MCF 10A (cell line): ENCODE measurements at regions not wholly inside any gene's neighbourhood (a gene's known extent, or its start where the extent isn't known, plus 50 kb on each side); places are given as distances from the start of the nearest gene placed in this dataset.

Experiments
- BruUV-seq: library from RNA; stranded (reverse); fragments of 400-500 nt; replicated peaks from 2 replicates; lab custom pipeline; 2021; lab: Mats Ljungman, UMichigan
- CTCF ChIA-PET: fragments of 300-600 bp; sonication (Branson Sonifier 250); formaldehyde crosslinking; extraction: SDS; loops from one replicate; lab custom pipeline; 2021; ENCODE audit warnings: antibody characterized with exemption, inconsistent platforms; lab: Yijun Ruan, JAX
- POLR2A ChIA-PET: fragments of 300-600, 350-650 bp; sonication (Branson Sonifier 250); formaldehyde crosslinking; extraction: SDS; loops from one replicate; lab custom pipeline; 2020; ENCODE audit warnings: antibody characterized with exemption, inconsistent platforms; lab: Yijun Ruan, JAX
- DNase-seq: peaks from one replicate; pipeline ENCODE4 v3.0.0-alpha.2; 2018; ENCODE audit not compliant: unreplicated experiment
- H3K27ac Mint-ChIP-seq: one replicate; pipeline ENCODE4 v1.8.0; 2022; ENCODE audit warnings: mild to moderate bottlenecking, low read depth, mixed read lengths; ENCODE audit not compliant: unreplicated experiment
- H3K27me3 Mint-ChIP-seq: one replicate; pipeline ENCODE4 v1.8.0; 2022; ENCODE audit warnings: mixed read lengths; ENCODE audit not compliant: insufficient read depth, unreplicated experiment
- H3K36me3 Mint-ChIP-seq: one replicate; pipeline ENCODE4 v1.8.0; 2022; ENCODE audit warnings: mild to moderate bottlenecking, moderate library complexity, mixed read lengths; ENCODE audit not compliant: insufficient read depth, unreplicated experiment
- H3K4me1 Mint-ChIP-seq: one replicate; pipeline ENCODE4 v1.8.0; 2022; ENCODE audit warnings: mixed read lengths; ENCODE audit not compliant: insufficient read depth, unreplicated experiment
- H3K4me3 Mint-ChIP-seq: one replicate; pipeline ENCODE4 v1.8.0; 2022; ENCODE audit warnings: mild to moderate bottlenecking, moderate library complexity, mixed read lengths; ENCODE audit not compliant: unreplicated experiment
- H3K9me3 Mint-ChIP-seq: one replicate; pipeline ENCODE4 v1.8.0; 2022; ENCODE audit warnings: mixed read lengths; ENCODE audit not compliant: unreplicated experiment
- intact Hi-C: fragments of 100-400 bp; cut with micrococcal nuclease; formaldehyde crosslinking; loops from 2 replicates; pipeline ENCODE4 v1.14.1; 2022
- TF ChIP-seq, protein P1 (sequence below): fragments of 200-600 bp; IDR thresholded peaks from one replicate; pipeline ENCODE4 v1.8.0; 2022; ENCODE audit warnings: antibody characterized with exemption, mild to moderate bottlenecking; ENCODE audit not compliant: unreplicated experiment

- CTCF ChIA-PET, result interaction anchor here (0.6 to 2.0 kb wide), 3 partner anchors 12 to 132 kb away, joined by 5 read pairs; no protein-coding TSS in a partner anchor
- H3K36me3 Mint-ChIP-seq, result no peaks in the 10 kb centered on the region
- DNase-seq, result no peak
- POLR2A ChIA-PET, result no interaction called here
- H3K27me3 Mint-ChIP-seq, result peaks cover 84% of the 10 kb centered on the region
- no peaks in the 10 kb centered on the region for H3K4me1 Mint-ChIP-seq
- H3K9me3 Mint-ChIP-seq, result peaks cover 7% of the 10 kb centered on the region
- H3K4me3 Mint-ChIP-seq, result no peak overlapping the region
- TF ChIP-seq, protein P1, sequence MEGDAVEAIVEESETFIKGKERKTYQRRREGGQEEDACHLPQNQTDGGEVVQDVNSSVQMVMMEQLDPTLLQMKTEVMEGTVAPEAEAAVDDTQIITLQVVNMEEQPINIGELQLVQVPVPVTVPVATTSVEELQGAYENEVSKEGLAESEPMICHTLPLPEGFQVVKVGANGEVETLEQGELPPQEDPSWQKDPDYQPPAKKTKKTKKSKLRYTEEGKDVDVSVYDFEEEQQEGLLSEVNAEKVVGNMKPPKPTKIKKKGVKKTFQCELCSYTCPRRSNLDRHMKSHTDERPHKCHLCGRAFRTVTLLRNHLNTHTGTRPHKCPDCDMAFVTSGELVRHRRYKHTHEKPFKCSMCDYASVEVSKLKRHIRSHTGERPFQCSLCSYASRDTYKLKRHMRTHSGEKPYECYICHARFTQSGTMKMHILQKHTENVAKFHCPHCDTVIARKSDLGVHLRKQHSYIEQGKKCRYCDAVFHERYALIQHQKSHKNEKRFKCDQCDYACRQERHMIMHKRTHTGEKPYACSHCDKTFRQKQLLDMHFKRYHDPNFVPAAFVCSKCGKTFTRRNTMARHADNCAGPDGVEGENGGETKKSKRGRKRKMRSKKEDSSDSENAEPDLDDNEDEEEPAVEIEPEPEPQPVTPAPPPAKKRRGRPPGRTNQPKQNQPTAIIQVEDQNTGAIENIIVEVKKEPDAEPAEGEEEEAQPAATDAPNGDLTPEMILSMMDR, result no peak
- intact Hi-C loops, result no loop called here
- no peak overlapping the region for H3K27ac Mint-ChIP-seq
- no TSS peak for BruUV-seq
These were observed 207.3 kb upstream of the OR4E1 start for GRCh38 chr14:21880918-21881317.

- TF ChIP-seq, protein P1, result no peak
- ChIA-PET POLR2A (no interaction called here), CTCF (no interaction called here)
- H3K4me3 Mint-ChIP-seq, result no peak overlapping the region
- DNase-seq, result no peak
- H3K27ac Mint-ChIP-seq, result no peak overlapping the region
- no peaks in the 10 kb centered on the region for H3K36me3 Mint-ChIP-seq
- H3K9me3 Mint-ChIP-seq, result no peaks in the 10 kb centered on the region
- intact Hi-C loops, result no loop called here
- BruUV-seq, result no TSS peak
- H3K27me3 Mint-ChIP-seq, result peaks cover 77% of the 10 kb centered on the region
- no peaks in the 10 kb centered on the region for H3K4me1 Mint-ChIP-seq
These were observed 202.2 kb upstream of the OR4E1 start for GRCh38 chr14:21875791-21876190.

- TF ChIP-seq, protein P1, result no peak
- H3K27ac Mint-ChIP-seq, result no peak overlapping the region
- H3K27me3 Mint-ChIP-seq, result peaks cover 80% of the 10 kb centered on the region
- intact Hi-C loops, result no loop called here
- no TSS peak for BruUV-seq
- POLR2A ChIA-PET, result no interaction called here
- no peak overlapping the region for H3K4me3 Mint-ChIP-seq
- CTCF ChIA-PET, result no interaction called here
- H3K4me1 Mint-ChIP-seq, result no peaks in the 10 kb centered on the region
- H3K9me3 Mint-ChIP-seq, result no peaks in the 10 kb centered on the region
- H3K36me3 Mint-ChIP-seq, result no peaks in the 10 kb centered on the region
- DNase-seq, result no peak
These were observed 201.3 kb upstream of the OR4E1 start for GRCh38 chr14:21874946-21875345.

- Mint-ChIP-seq H3K27me3 (peaks cover 85% of the 10 kb centered on the region), H3K4me1 (no peaks in the 10 kb centered on the region), H3K27ac (no peak overlapping the region), H3K36me3 (no peaks in the 10 kb centered on the region), H3K4me3 (no peak overlapping the region), H3K9me3 (no peaks in the 10 kb centered on the region)
- BruUV-seq, result no TSS peak
- ChIA-PET POLR2A (no interaction called here), CTCF (no interaction called here)
- intact Hi-C loops, result no loop called here
- DNase-seq, result no peak
- TF ChIP-seq, protein P1, result no peak
These were observed 200.5 kb upstream of the OR4E1 start for GRCh38 chr14:21874167-21874566.
